ENCODE measurements at regions not wholly inside any gene's neighbourhood (a gene's known extent, or its start where the extent isn't known, plus 50 kb on each side); places are given as distances from the start of the nearest gene placed in this dataset.

DNA sequence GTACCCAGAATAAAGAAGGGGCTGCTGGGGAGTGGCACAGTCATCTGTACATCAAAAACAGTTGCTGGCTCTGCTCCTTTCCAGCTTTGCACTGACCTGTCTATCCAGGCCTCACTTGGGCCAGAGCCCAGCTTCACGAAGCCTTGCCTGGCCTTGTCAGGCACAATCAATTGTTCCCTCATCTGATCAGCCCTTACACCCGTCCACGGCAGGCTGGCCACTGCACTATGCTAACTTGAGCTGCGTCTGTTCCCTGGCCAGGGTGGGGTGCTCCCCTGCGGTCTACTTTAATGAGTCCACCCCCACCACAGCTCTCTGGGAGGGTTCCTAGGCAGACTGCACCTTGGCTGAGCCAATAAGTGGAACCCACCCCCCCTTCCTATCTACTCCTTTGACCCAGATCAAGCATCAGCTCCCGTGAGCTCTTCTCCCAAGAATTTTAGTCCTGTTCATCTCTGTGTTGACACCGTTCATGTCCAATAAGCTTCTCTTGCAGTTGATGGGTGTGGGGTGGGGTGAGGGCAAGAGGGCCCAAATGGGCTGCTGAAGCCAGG is 74.3 kb upstream of the MLN start:
- no peak for TF ChIP-seq POLR2AphosphoS5 (IDR thresholded peaks at IDR 0.05; ENCODE audit: low read depth, low read length)
- no peak for TF ChIP-seq TAF1 (IDR thresholded peaks at IDR 0.05; ENCODE audit: low read depth, low read length)
- TF ChIP-seq POLR2A (IDR thresholded peaks at IDR 0.05; ENCODE audit: low read depth, low read length): no peak
- no peak for TF ChIP-seq SPI1 (IDR thresholded peaks at IDR 0.05; ENCODE audit: low read depth, low read length)
